K562 (cell line): ENCODE measurements at regions not wholly inside any gene's neighbourhood (a gene's known extent, or its start where the extent isn't known, plus 50 kb on each side); places are given as distances from the start of the nearest gene placed in this dataset.

Experiments
- ATAC-seq: fragments of 200-7000 bp; cut with Tn5 transposase; 3 replicates; pipeline ENCODE4 v1.9.1; 2020; ENCODE audit warnings: moderate library complexity
- BruUV-seq: library from RNA; stranded (reverse); fragments of 400-500 nt; replicated peaks from 2 replicates; lab custom pipeline; 2021; lab: Mats Ljungman, UMichigan
- CTCF ChIA-PET: fragments of 300-600 bp; formaldehyde crosslinking; extraction: SDS; loops from one replicate; lab custom pipeline; 2021; ENCODE audit warnings: low intra/inter-chr PET ratio; lab: Yijun Ruan, JAX
- POLR2A ChIA-PET: fragments of 300-600, 350-650 bp; sonication (Branson Sonifier 250); formaldehyde crosslinking; extraction: SDS; loops from one replicate; lab custom pipeline; 2021; ENCODE audit warnings: antibody characterized with exemption, inconsistent platforms; lab: Yijun Ruan, JAX
- DNase-seq, 4 experiments: peaks; one replicate each; pipeline versions ENCODE4 v3.0.0 to v3.0.0-alpha.2; 2011 to 2018; ENCODE audit warnings: low spot score in 3 of 4, mixed read lengths in 3 of 4; ENCODE audit errors: extremely low read depth in 1 of 4
- FAIRE-seq: peaks from 2 replicates; lab custom pipeline; 2011; peaks lifted over from hg19 to GRCh38; lab: Jason Lieb, UNC
- H2AFZ ChIP-seq: 2 replicates; pipeline ENCODE4 v1.6.0; 2011; ENCODE audit warnings: low read depth, low read length, control low read depth, inconsistent platforms
- H3K27ac ChIP-seq: fragments of 200-600 bp; 3 replicates; pipeline ENCODE4 v1.8.0; 2011; ENCODE audit warnings: low read depth, mild to moderate bottlenecking, control low read depth, inconsistent platforms, low read length, moderate library complexity, mixed read lengths; ENCODE audit errors: extremely low read depth
- H3K27me3 ChIP-seq, 2 experiments: fragments of 300-600 bp in 1 of 2; 2 replicates in 1 of 2; 3 replicates in 1 of 2; pipeline versions ENCODE4 v1.6.0 to v1.8.0; 2011; ENCODE audit warnings: inconsistent platforms in 2 of 2, low read length in 2 of 2, mild to moderate bottlenecking in 1 of 2, mixed read lengths in 1 of 2, moderate library complexity in 1 of 2; ENCODE audit not compliant: control insufficient read depth in 2 of 2, insufficient read depth in 2 of 2
- H3K36me3 ChIP-seq: fragments of 300-600 bp; 3 replicates; pipeline ENCODE4 v1.8.0; 2011; ENCODE audit warnings: mild to moderate bottlenecking, low read length, inconsistent platforms; ENCODE audit not compliant: control insufficient read depth, insufficient read depth
- H3K4me1 ChIP-seq, 2 experiments: fragments of 200-600 bp in 1 of 2; replicated peaks in 1 of 2; 2 replicates in 1 of 2; 3 replicates in 1 of 2; pipeline versions ENCODE4 v1.5.1 to v1.8.0; 2011; ENCODE audit warnings: inconsistent platforms in 2 of 2, low read length in 2 of 2, mild to moderate bottlenecking in 1 of 2, mixed read lengths in 1 of 2, moderate library complexity in 1 of 2; ENCODE audit not compliant: control insufficient read depth in 2 of 2, insufficient read depth in 2 of 2
- H3K4me2 ChIP-seq: 2 replicates; pipeline ENCODE4 v1.6.1; 2011; ENCODE audit warnings: low read length, control low read depth, inconsistent platforms, mixed read lengths; ENCODE audit not compliant: insufficient read depth
- H3K4me3 ChIP-seq: fragments of 200-600 bp; sonication (generic), shearing (Covaris generic); 2 replicates; pipeline ENCODE4 v1.5.1; 2016; ENCODE audit warnings: control low read depth, inconsistent platforms
- H3K79me2 ChIP-seq: fragments of 200-600 bp; 3 replicates; pipeline ENCODE4 v1.8.0; 2011; ENCODE audit warnings: low read length, inconsistent platforms; ENCODE audit not compliant: control insufficient read depth, insufficient read depth
- H3K9ac ChIP-seq, 2 experiments: 2 replicates each; pipeline versions ENCODE4 v1.6.0 to v1.6.1; 2011; ENCODE audit warnings: low read depth in 2 of 2, low read length in 2 of 2, control low read depth in 1 of 2, inconsistent platforms in 1 of 2, mild to moderate bottlenecking in 1 of 2, mixed read lengths in 1 of 2; ENCODE audit not compliant: insufficient read depth in 1 of 2
- H3K9me1 ChIP-seq: one replicate; pipeline ENCODE4 v1.6.0; 2011; ENCODE audit warnings: inconsistent platforms, mild to moderate bottlenecking, low read length, moderate library complexity; ENCODE audit not compliant: control insufficient read depth, insufficient read depth
- H3K9me3 ChIP-seq: replicated peaks from 2 replicates; pipeline ENCODE4 v1.5.1; 2011; ENCODE audit warnings: low read depth, low read length, inconsistent platforms; ENCODE audit not compliant: control insufficient read depth, insufficient read depth
- H4K20me1 ChIP-seq: replicated peaks from 2 replicates; pipeline ENCODE4 v1.6.1; 2011; ENCODE audit warnings: low read length, inconsistent platforms, mixed read lengths; ENCODE audit not compliant: control insufficient read depth, insufficient read depth
- FOXJ3 ChIP-seq: sonication (generic); formaldehyde crosslinking; IDR thresholded peaks from 2 replicates; pipeline ENCODE4 v1.4.0; 2020; ENCODE audit warnings: mild to moderate bottlenecking, missing genetic modification reagents
- MGA ChIP-seq: fragments of 450-650 bp; IDR thresholded peaks from 2 replicates; pipeline ENCODE4 v1.6.1; 2016; ENCODE audit warnings: mild to moderate bottlenecking, moderate library complexity
- PHF21A ChIP-seq: fragments of 450-650 bp; IDR thresholded peaks from 2 replicates; pipeline ENCODE4 v1.6.1; 2017; ENCODE audit warnings: low read depth, borderline replicate concordance
- POLR2AphosphoS5 ChIP-seq: IDR thresholded peaks from 2 replicates; pipeline ENCODE4 v1.6.1; 2011; ENCODE audit warnings: mild to moderate bottlenecking, low read depth, low read length, moderate library complexity; ENCODE audit not compliant: control insufficient read depth, insufficient read depth
- TSHZ1 ChIP-seq: fragments of 250-450 bp; sonication (Bioruptor Pico); IDR thresholded peaks from 2 replicates; pipeline ENCODE4 v1.4.0; 2020; ENCODE audit warnings: mild to moderate bottlenecking, moderate library complexity
- ZBED1 ChIP-seq: IDR thresholded peaks from 2 replicates; pipeline ENCODE4 v1.6.1; 2014
- ZNF143 ChIP-seq: sonication (generic); formaldehyde crosslinking; IDR thresholded peaks from 2 replicates; pipeline ENCODE4 v1.9.0; 2022; ENCODE audit warnings: mild to moderate bottlenecking, missing genetic modification reagents
- ZNF253 ChIP-seq: fragments of 250-450 bp; sonication (Bioruptor Pico); conservative IDR thresholded peaks from 2 replicates; pipeline ENCODE4 v1.6.1; 2021; ENCODE audit warnings: mild to moderate bottlenecking
- ZZZ3 ChIP-seq: fragments of 450-650 bp; IDR thresholded peaks from 2 replicates; pipeline ENCODE4 v1.6.1; 2016; ENCODE audit warnings: antibody characterized with exemption, mild to moderate bottlenecking, moderate library complexity
- WGBS: fragments of 100-300 bp; shearing (Covaris generic); methylation state at CpG from one replicate; pipeline ENCODE4 v1.1.6; 2016; ENCODE audit warnings: low coverage, mixed read lengths; ENCODE audit not compliant: insufficient coverage; ENCODE audit errors: missing lambda C conversion rate; 5-methylcytosine and 5-hydroxymethylcytosine counted together
- in situ Hi-C: fragments of 300-500 bp; cut with MboI; formaldehyde crosslinking; loops from 4 replicates; pipeline ENCODE4 v1.15.0; 2018; ENCODE audit warnings: inconsistent platforms, mixed read lengths
- intact Hi-C: fragments of 100-400 bp; cut with micrococcal nuclease; formaldehyde crosslinking; loops from 2 replicates; pipeline ENCODE4 v1.14.2; 2022

DNA sequence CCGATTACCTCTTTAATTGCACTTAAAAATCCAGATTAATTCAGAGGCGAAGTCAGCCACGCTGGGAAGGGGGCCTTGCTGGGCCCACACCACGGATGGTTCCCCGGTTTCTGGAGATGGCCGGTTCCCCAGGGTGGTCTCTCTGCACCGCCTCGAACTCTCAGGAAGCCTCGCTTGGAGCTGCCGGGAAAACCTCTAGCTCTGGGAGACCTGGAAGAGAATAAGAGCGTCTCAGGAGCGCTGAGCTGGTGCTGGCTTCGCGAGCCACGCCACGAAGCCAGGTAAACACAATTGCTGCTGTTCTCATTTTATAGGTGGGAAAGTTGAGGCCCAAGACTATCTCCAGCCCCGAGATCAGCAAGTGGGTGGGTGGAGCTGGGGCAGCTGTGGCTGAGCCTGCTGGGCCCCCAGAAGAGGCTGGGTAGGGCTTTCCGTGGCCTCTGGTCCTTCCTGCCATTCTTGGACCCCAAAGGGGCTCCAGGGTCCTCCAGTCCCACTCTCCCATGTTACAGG lies 110.4 kb downstream of the MICALL2 start:
- Histone ChIP-seq H2AFZ (no peak overlapping the region), H3K27ac (no peak overlapping the region), H3K79me2 (no peaks in the 10 kb centered on the region), H3K9me1 (no peaks in the 10 kb centered on the region), H3K4me3 (no peak overlapping the region), H3K9me3 (no peaks in the 10 kb centered on the region), H3K4me2 (no peak overlapping the region), H3K27me3 (peaks cover 33 to 81% of the 10 kb centered on the region in 2 experiments), H3K9ac (no peak overlapping the region), H4K20me1 (no peaks in the 10 kb centered on the region; the same call in none of the 2 replicates), H3K36me3 (no peaks in the 10 kb centered on the region), H3K4me1 (peaks cover 0 to 30% of the 10 kb centered on the region in 2 experiments; a peak in 1 of 5 replicates)
- intact Hi-C loops, result no loop called here
- ATAC-seq (no peak), FAIRE-seq (no peak), DNase-seq (no peak)
- no TSS peak for BruUV-seq
- CTCF ChIA-PET, result no interaction called here
- in situ Hi-C loops, result no loop called here
- POLR2A ChIA-PET, result no interaction called here
- WGBS, result 12% methylated on average over 18 of the region's 18 CpGs
- no peak for TF ChIP-seq ZNF143
- TF ChIP-seq ZNF253 (CRISPR knock-in tag), result no peak
- TF ChIP-seq MGA, result no peak
- no peak for TF ChIP-seq PHF21A
- no peak for TF ChIP-seq ZZZ3
- TF ChIP-seq TSHZ1, result no peak
- TF ChIP-seq POLR2AphosphoS5, result no peak
- no peak for TF ChIP-seq FOXJ3 (CRISPR knock-in tag)
- no peak for TF ChIP-seq ZBED1
